GM21619 (cell line): ENCODE measurements at regions not wholly inside any gene's neighbourhood (a gene's known extent, or its start where the extent isn't known, plus 50 kb on each side); places are given as distances from the start of the nearest gene placed in this dataset.
"Not testable (repeated sequence)": the region's sequence is repeated elsewhere in the genome, so short reads cannot be mapped to it uniquely, and the experiment has no call there.

ENCODE experiments used
- ATAC-seq: cut with Tn5 transposase; IDR thresholded peaks from one replicate; pipeline ENCODE4 v1.9.1; 2021; ENCODE audit not compliant: unreplicated experiment

DNA sequence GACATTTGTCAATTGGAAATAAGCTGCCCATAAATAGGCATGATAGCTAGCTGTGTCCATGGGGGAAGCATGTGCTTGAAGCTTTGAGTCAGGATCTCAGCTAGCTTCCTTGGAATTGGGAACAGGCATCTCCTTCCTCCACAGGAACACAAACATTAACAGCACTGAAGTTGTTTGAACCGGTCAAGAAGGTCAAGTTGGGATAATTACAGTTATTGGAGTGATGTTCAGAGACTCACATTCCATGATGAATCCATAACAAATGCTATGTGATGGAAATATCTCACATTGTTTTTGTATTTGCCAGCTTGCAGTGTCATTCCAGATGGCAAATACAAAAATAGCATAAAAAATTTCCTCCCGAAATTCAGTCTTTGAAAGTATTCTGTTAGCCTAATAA lies 347.6 kb upstream of the SMIM21 start:
- no peak for ATAC-seq

- no peak for ATAC-seq
These were observed 346.1 kb upstream of the SMIM21 start for GRCh38 chr18:75773618-75774017.

GRCh38 chr18:75762758-75763157 lies 335.3 kb upstream of the SMIM21 start:
- no peak for ATAC-seq

DNA sequence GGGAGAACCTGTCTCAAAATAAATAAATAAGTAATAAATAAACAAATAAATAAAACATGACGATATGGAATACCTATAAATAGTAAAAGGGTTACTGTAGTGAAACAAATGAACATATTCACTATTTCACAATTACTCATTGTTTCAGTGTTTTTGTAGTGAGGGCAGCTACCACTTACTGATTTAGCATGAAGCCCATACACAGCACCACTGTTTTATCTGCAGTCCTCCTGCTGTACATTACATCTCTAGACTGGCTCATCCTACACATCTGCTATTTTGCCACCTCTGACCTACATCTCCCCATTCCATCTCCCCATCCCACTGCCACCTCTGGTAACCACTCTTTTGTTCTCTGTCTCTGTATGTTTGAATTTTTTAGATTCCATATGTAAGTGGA lies 332.7 kb upstream of the SMIM21 start:
- no peak for ATAC-seq

DNA sequence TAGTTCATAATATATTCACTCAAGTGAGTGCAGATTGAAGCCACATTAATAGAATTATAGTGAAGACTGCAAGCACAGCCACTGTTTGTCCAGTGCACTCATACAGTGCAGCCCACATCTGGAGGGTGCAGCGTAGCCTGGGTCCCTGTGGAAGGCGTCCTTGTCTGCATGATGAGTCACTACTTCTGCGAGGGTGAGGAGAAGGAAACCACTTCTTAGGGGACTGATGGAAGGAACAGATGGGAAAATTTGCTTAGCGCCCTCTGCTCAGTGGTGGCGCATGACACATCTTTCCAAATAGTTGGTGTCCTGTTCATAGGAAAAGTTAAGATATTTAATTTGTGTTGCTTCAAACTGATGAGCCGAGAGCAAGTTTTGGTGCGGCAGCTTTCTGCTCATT lies 330.4 kb upstream of the SMIM21 start:
- ATAC-seq, result no peak

DNA sequence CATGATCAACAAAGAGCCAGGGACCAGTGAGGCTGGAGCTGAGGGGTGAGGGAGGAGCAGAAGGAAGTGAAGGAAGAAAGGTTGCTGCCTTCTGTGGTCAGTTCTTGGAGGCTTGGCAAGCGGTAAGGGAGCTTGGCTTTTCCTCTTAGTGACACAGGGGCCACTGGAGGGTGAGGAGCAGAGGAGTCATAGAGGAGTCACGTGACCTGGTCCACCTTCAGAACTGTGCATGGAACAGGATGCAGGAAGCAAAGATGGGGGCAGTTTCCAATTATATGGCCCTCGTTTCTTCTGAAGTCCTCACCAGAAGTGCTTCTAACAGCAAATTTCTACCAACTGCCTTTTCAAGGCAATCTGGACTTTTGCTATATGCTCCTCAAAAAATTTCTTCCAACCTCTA lies 326.9 kb upstream of the SMIM21 start:
- no peak for ATAC-seq

DNA sequence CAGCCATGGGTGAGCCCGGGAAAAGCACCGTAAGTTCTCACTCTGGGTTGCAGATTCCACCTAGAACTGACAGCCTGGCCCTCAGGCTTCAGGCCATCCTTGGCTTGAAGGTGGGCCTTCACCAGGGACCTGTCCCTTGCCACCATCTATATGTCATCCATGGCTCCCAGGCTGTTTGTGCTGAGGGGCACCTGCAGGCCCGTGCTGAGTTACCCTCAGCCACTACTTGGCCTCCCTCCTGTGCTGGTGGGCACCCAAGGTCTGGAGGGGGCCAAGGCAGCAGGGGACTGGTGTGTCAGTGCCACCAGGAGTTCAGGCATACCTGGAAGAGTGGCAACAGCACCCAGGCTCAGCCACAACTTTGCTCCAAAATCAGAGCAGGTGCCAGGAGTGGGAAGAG lies 326.2 kb upstream of the SMIM21 start:
- ATAC-seq, result no peak

GRCh38 chr18:75752740-75753263 lies 325.3 kb upstream of the SMIM21 start:
- ATAC-seq, result no peak

DNA sequence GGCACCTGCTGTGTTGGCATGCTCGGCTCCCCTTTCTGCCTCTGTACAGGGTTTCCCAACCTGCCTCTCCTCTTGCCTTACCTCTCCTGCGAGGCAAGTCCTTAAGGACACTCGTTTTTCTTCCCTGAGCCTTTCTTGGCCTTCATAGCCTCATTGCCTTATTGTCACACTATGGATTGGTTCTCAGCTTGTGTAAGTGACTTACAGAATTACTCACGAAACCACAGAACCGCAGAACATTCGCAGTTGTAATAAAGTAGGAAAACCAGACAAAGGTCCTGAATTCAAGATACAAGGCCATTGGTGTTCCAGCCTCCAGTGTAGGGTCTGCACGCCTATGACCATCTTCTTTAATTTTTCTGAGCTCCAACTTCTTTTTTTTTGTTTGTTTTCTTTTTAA lies 317.6 kb upstream of the SMIM21 start:
- no peak for ATAC-seq

- no peak for ATAC-seq
These were observed 315.0 kb upstream of the SMIM21 start for GRCh38 chr18:75742516-75742915.

DNA sequence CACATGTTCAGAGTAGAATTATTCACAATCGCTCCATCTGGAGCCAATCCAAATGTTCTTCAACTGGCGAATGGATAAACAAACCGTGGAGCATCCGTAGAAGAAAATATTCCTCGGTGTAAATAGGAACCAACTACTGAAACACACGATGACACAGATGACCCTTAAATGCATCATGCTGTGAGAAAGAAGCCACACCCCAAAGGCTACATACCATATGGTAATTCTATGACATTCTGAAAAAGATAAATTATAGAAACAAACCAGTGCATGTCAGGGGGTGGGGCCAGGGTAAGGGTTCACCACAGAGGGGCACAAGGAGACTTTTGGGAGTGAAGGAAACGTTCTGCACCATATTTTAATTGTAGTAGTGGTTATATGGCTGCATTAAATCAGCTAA lies 312.2 kb upstream of the SMIM21 start:
- ATAC-seq, result no peak

DNA sequence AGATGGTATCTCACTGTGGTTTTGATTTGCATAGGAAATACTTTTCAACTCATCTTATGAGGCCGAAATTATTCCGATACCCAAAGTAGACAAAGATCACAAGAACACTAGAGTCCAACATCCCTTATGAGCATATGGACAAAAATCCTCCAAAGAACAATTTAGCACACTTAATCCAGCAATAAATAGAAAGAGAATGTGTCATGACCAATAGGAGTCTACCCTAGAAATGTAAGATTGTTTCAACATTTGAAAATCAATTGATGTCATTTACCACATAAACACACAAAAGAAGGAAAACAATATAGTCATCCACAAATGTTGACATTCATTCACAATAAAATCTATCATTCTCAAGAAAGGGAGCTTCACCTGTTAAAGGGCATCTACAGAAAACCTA lies 307.8 kb upstream of the SMIM21 start:
- ATAC-seq, result no peak

DNA sequence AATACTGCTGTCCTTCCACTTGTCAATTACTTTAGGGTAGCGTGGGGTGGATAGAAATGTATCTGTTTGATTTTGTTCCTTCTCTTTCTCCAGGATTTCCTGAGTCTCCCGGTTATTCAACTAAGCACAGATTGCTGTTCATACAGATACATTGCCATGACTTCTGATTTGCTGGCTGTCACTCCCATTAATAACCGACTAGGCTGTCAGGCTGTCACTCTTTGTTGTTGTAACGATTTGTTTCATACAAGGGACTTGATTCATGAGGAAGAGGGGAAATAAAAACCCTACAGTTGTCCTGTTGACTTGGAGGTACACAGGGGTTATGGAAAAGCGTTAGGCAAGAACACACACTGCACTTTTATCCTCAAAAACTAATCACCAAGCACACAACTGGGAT lies 302.7 kb upstream of the SMIM21 start:
- ATAC-seq, result no peak

DNA sequence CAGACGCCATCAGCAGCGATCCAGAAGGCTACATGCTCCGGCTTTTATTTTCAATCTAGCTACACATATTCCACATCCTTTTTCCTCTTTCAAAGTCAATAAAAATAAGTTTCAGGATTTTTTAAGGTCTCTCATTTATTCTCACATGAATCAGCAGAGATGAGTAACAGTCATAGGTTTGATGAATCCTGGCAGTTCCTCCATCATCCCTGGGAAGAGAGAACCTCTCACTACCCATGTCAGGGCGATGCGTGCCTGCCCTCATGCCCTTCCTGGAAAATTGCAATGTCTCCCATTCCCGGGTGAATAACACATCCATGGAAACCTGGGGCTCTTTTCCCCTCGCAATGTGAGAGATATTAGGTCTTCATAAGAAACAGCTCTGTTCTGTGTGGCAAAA lies 301.1 kb upstream of the SMIM21 start:
- no peak for ATAC-seq

DNA sequence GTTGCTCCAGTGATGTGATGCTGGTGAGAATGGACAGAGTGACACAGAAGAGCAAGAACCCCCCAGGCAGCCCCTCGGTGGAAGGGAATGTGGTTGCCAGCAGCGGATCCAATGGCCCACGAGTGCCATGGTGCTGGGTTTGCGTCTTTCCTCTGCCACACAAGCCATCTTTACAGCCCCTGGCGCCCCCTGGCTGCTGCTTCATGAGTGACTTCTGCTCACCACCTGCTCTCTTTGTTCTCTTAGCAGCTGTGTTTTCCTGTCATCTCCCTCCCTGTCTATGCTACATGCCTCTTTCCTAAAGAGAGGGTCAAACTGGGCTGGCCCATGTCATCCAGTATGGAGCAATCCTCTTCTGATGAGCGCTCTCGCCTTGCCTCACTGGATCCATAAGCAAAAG lies 300.0 kb upstream of the SMIM21 start:
- no peak for ATAC-seq

GRCh38 chr18:75723521-75724340 lies 296.2 kb upstream of the SMIM21 start:
- ATAC-seq, result no peak

DNA sequence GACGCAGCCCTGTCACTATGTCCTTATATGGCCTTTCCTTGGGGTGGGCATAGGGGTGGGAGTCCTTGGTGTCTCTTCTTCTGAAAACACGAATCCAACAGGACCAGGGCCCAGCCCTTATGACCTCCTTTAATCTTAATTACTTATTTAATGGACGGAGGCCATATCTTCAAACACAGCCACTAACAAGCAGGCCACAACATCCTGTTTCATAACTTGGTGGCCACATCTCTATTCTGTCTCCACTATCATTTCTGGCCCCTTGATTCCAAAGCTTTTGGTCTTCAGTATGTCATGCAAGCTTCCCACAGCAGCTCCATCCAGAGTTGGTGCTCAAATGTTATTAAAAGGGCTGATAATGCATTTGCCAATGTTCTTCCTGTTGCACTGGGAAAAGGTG lies 287.3 kb upstream of the SMIM21 start:
- ATAC-seq, result no peak

GRCh38 chr18:75712124-75712867 lies 284.8 kb upstream of the SMIM21 start:
- ATAC-seq, result not testable (repeated sequence)

GRCh38 chr18:75700561-75700960 lies 273.1 kb upstream of the SMIM21 start:
- ATAC-seq, result no peak

GRCh38 chr18:75698861-75699260 lies 271.4 kb upstream of the SMIM21 start:
- ATAC-seq, result no peak

DNA sequence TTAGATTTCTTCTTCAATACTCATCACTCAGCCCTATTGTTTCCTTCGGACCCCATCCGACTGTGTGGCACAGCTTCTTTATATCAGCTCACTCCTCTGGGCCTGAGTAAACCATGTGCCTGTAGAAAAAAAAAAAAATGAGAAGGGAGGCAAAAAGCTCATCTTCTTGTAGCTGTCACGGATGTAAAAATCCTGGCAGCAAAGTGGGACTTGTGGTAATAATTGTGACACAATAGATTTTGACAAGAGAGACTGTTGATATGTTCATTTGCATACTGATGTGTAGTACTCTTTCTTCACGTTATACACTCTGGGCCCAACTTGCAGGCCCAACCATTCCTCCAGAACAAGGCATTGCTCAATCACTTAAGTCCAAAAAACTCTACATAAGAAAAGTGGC lies 270.0 kb upstream of the SMIM21 start:
- no peak for ATAC-seq

- ATAC-seq, result no peak
These were observed 268.9 kb upstream of the SMIM21 start for GRCh38 chr18:75696391-75696790.
